HCT116 (cell line): ENCODE measurements at regions not wholly inside any gene's neighbourhood (a gene's known extent, or its start where the extent isn't known, plus 50 kb on each side); places are given as distances from the start of the nearest gene placed in this dataset.

ENCODE experiments used
- ATAC-seq: fragments of 200-7000 bp; cut with Tn5 transposase; 2 replicates; pipeline ENCODE4 v1.9.1; 2020; ENCODE audit warnings: mild to moderate bottlenecking, moderate library complexity
- BruUV-seq: library from RNA; stranded (reverse); fragments of 400-500 nt; replicated peaks from 2 replicates; lab custom pipeline; 2021; lab: Mats Ljungman, UMichigan
- CTCF ChIA-PET: fragments of 300-600 bp; sonication (Branson Sonifier 250); formaldehyde crosslinking; loops from one replicate; lab custom pipeline; 2021; ENCODE audit warnings: antibody characterized with exemption; lab: Charles Lee
- POLR2A ChIA-PET: fragments of 300-600, 350-600 bp; sonication (Branson Sonifier 250); formaldehyde crosslinking; loops from one replicate; lab custom pipeline; 2021; ENCODE audit warnings: antibody characterized with exemption; lab: Charles Lee
- RAD21 ChIA-PET, 2 experiments: fragments of 300-600 bp; sonication (Branson Sonifier 250); formaldehyde crosslinking; loops; one replicate each; lab custom pipeline; 2023; ENCODE audit warnings: low total read pairs in 2 of 2; ENCODE audit not compliant: uncharacterized antibody in 2 of 2, unreplicated experiment in 2 of 2, low non-redundant PET in 1 of 2; lab: Charles Lee
- DNase-seq: peaks from one replicate; pipeline ENCODE4 v3.0.0-alpha.2; 2010; ENCODE audit warnings: low read depth, low spot score
- H2AFZ ChIP-seq: fragments of 200-600 bp; shearing (Covaris generic), sonication (generic); 2 replicates; pipeline ENCODE4 v1.6.1; 2017; ENCODE audit warnings: low read depth, mixed run types, mixed read lengths, antibody characterized with exemption, low read length; ENCODE audit not compliant: poor library complexity, severe bottlenecking
- H3K27ac ChIP-seq: 2 replicates; pipeline ENCODE4 v1.5.1; 2012; ENCODE audit warnings: low read depth, low read length
- H3K27me3 ChIP-seq: fragments of 200-600 bp; sonication (generic); 2 replicates; pipeline ENCODE4 v1.6.1; 2016; ENCODE audit warnings: mixed run types, low read length, mixed read lengths; ENCODE audit not compliant: insufficient read depth
- H3K36me3 ChIP-seq, 2 experiments: fragments of 200-500 bp in 1 of 2; fragments of 200-600 bp in 1 of 2; sonication (Bioruptor generic) in 1 of 2; sonication (generic) in 1 of 2; 2 replicates each; pipeline versions ENCODE4 v1.5.1 to v1.6.1; 2014 to 2016; ENCODE audit warnings: low read length in 2 of 2, inconsistent platforms in 1 of 2, mixed read lengths in 1 of 2, mixed run types in 1 of 2; ENCODE audit not compliant: insufficient read depth in 2 of 2, control insufficient read depth in 1 of 2
- H3K4me1 ChIP-seq, 2 experiments: fragments of 200-600 bp in 1 of 2; sonication (generic) in 1 of 2; 2 replicates each; pipeline versions ENCODE4 v1.5.1 to v1.6.1; 2012 to 2017; ENCODE audit warnings: low read length in 2 of 2, inconsistent platforms in 1 of 2, mild to moderate bottlenecking in 1 of 2, mixed read lengths in 1 of 2, mixed run types in 1 of 2, moderate library complexity in 1 of 2; ENCODE audit not compliant: insufficient read depth in 2 of 2, control insufficient read depth in 1 of 2
- H3K4me2 ChIP-seq: fragments of 200-600 bp; sonication (generic); 2 replicates; pipeline ENCODE4 v1.6.1; 2017; ENCODE audit warnings: mixed run types, low read length, mixed read lengths
- H3K4me3 ChIP-seq, 2 experiments: fragments of 200-600 bp in 1 of 2; sonication (generic) in 1 of 2; replicated peaks in 1 of 2; 2 replicates each; pipeline ENCODE4 v1.5.1; 2011 to 2016; ENCODE audit warnings: low read length in 2 of 2, control low read depth in 1 of 2, low read depth in 1 of 2, mild to moderate bottlenecking in 1 of 2, mixed read lengths in 1 of 2, mixed run types in 1 of 2
- H3K79me2 ChIP-seq: fragments of 200-600 bp; sonication (generic); 2 replicates; pipeline ENCODE4 v1.6.1; 2017; ENCODE audit warnings: mild to moderate bottlenecking, mixed run types, low read length, moderate library complexity, mixed read lengths; ENCODE audit not compliant: insufficient read depth
- H3K9ac ChIP-seq: fragments of 200-600 bp; sonication (generic); 2 replicates; pipeline ENCODE4 v1.6.1; 2016; ENCODE audit warnings: low read length, mixed read lengths
- H3K9me2 ChIP-seq: fragments of 200-600 bp; sonication (generic), shearing (Covaris generic); 2 replicates; pipeline ENCODE4 v1.6.1; 2017; ENCODE audit warnings: mixed run types, mild to moderate bottlenecking, moderate library complexity; ENCODE audit not compliant: insufficient read depth
- H3K9me3 ChIP-seq, 2 experiments: fragments of 200-500 bp in 1 of 2; fragments of 200-600 bp in 1 of 2; sonication (Bioruptor generic) in 1 of 2; sonication (generic) in 1 of 2; 2 replicates each; pipeline ENCODE4 v1.6.1; 2014 to 2017; ENCODE audit warnings: low read length in 2 of 2, mixed read lengths in 2 of 2, inconsistent platforms in 1 of 2, low read depth in 1 of 2, mild to moderate bottlenecking in 1 of 2, mixed run types in 1 of 2, moderate library complexity in 1 of 2; ENCODE audit not compliant: control insufficient read depth in 1 of 2, insufficient read depth in 1 of 2
- H4K20me1 ChIP-seq: fragments of 200-600 bp; sonication (generic), shearing (Covaris generic); 2 replicates; pipeline ENCODE4 v1.6.1; 2017; ENCODE audit warnings: mixed run types, mild to moderate bottlenecking, moderate library complexity; ENCODE audit not compliant: insufficient read depth
- CEBPB ChIP-seq: IDR thresholded peaks from 2 replicates; pipeline ENCODE4 v1.6.1; 2012; ENCODE audit warnings: low read depth
- CTCF ChIP-seq, 3 experiments: fragments of 200-600 bp in 1 of 3; sonication (generic) in 1 of 3; IDR thresholded peaks in 2 of 3; conservative IDR thresholded peaks in 1 of 3; 2 replicates each; pipeline ENCODE4 v1.5.1; 2012 to 2017; ENCODE audit warnings: low read depth in 2 of 3, low read length in 2 of 3, antibody characterized with exemption in 1 of 3, borderline replicate concordance in 1 of 3, control low read depth in 1 of 3, mild to moderate bottlenecking in 1 of 3, mixed read lengths in 1 of 3, mixed run types in 1 of 3, moderate library complexity in 1 of 3; ENCODE audit not compliant: insufficient read depth in 1 of 3
- EGR1 ChIP-seq: IDR thresholded peaks from 2 replicates; pipeline ENCODE4 v1.6.1; 2012; ENCODE audit warnings: low read depth
- RAD21 ChIP-seq: IDR thresholded peaks from 2 replicates; pipeline ENCODE4 v1.6.1; 2012; ENCODE audit warnings: low read depth, mild to moderate bottlenecking
- TCF7L2 ChIP-seq: IDR thresholded peaks from 2 replicates; pipeline ENCODE4 v1.7.0; 2011; ENCODE audit warnings: borderline replicate concordance, inconsistent platforms; ENCODE audit not compliant: insufficient read depth, insufficient read length; ENCODE audit errors: extremely low read depth
- YY1 ChIP-seq: IDR thresholded peaks from 2 replicates; pipeline ENCODE4 v1.6.1; 2011; ENCODE audit warnings: low read length, low read depth, moderate library complexity, mild to moderate bottlenecking; ENCODE audit not compliant: insufficient replicate concordance; ENCODE audit errors: extremely low read depth
- ZFX ChIP-seq: fragments of 450-650 bp; IDR thresholded peaks from 2 replicates; pipeline ENCODE4 v1.6.1; 2017
- intact Hi-C: fragments of 100-400 bp; cut with micrococcal nuclease; formaldehyde crosslinking; loops from 2 replicates; pipeline ENCODE4 v1.10.0; 2022

- no peak overlapping the region for H3K4me3 ChIP-seq
- no peak for TF ChIP-seq ZFX
- TF ChIP-seq, all 23 proteins: peak for 0
- intact Hi-C loops = no loop called here
- ChIA-PET CTCF (no interaction called here), RAD21 (no interaction called here), POLR2A (no interaction called here)
- no peaks in the 10 kb centered on the region for H3K4me1 ChIP-seq
- H3K27me3 ChIP-seq = peaks cover 18% of the 10 kb centered on the region
- H4K20me1 ChIP-seq = no peaks in the 10 kb centered on the region
- H2AFZ ChIP-seq = no peak overlapping the region
- H3K36me3 ChIP-seq = no peaks in the 10 kb centered on the region
- H3K27ac ChIP-seq = no peak overlapping the region
- H3K9me3 ChIP-seq = no peaks in the 10 kb centered on the region
- no peaks in the 10 kb centered on the region for H3K9me2 ChIP-seq
- BruUV-seq = no TSS peak
- no peak overlapping the region for H3K9ac ChIP-seq
- H3K4me2 ChIP-seq = no peak overlapping the region
- no peak for ATAC-seq
- no peak for DNase-seq
- H3K79me2 ChIP-seq = no peaks in the 10 kb centered on the region
Measured at GRCh38 chr2:176885001-176885643, 327.5 kb upstream of the HNRNPA3 start.

- TF ChIP-seq YY1 (no peak), RAD21 (no peak), TCF7L2 (no peak), EGR1 (no peak), CTCF (IDR thresholded peaks at IDR 0.05 in 2 of 3, conservative IDR thresholded peaks at IDR 0.05 in 1 of 3; ENCODE audit: borderline replicate concordance in 1 of 3, insufficient read depth in 1 of 3, low read depth in 2 of 3, low read length in 2 of 3) (no peak), CEBPB (no peak)
- H3K79me2 ChIP-seq = no peaks in the 10 kb centered on the region
- no peak overlapping the region for H3K27ac ChIP-seq
- POLR2A ChIA-PET = no interaction called here
- H4K20me1 ChIP-seq = no peaks in the 10 kb centered on the region
- H2AFZ ChIP-seq = no peak overlapping the region
- BruUV-seq = no TSS peak
- no peaks in the 10 kb centered on the region for H3K4me1 ChIP-seq
- no peak for ATAC-seq
- CTCF ChIA-PET = no interaction called here
- RAD21 ChIA-PET = no interaction called here
- H3K4me2 ChIP-seq = no peak overlapping the region
- no peak overlapping the region for H3K9ac ChIP-seq
- H3K36me3 ChIP-seq = no peaks in the 10 kb centered on the region
- H3K9me2 ChIP-seq = no peaks in the 10 kb centered on the region
- H3K9me3 ChIP-seq = no peaks in the 10 kb centered on the region
- DNase-seq = no peak
- H3K27me3 ChIP-seq = peaks cover 20% of the 10 kb centered on the region
- intact Hi-C loops = no loop called here
- H3K4me3 ChIP-seq = no peak overlapping the region
Measured at GRCh38 chr2:176885661-176886060, 326.9 kb upstream of the HNRNPA3 start.
